DND-41 (cell line): ENCODE measurements at regions not wholly inside any gene's neighbourhood (a gene's known extent, or its start where the extent isn't known, plus 50 kb on each side); places are given as distances from the start of the nearest gene placed in this dataset.

Source experiments
- CTCF ChIP-seq: IDR thresholded peaks from 2 replicates; pipeline ENCODE4 v1.5.1; 2012; ENCODE audit warnings: borderline replicate concordance, low read length, moderate library complexity, mild to moderate bottlenecking; ENCODE audit not compliant: poor library complexity, severe bottlenecking; ENCODE audit errors: extremely low read depth
- EZH2 ChIP-seq: IDR thresholded peaks from 3 replicates; pipeline ENCODE4 v1.6.1; 2012; ENCODE audit warnings: borderline replicate concordance, low read depth, mild to moderate bottlenecking, moderate library complexity, low read length, inconsistent platforms; ENCODE audit not compliant: severe bottlenecking

GRCh38 chr10:6657669-6658068, 77.6 kb upstream of the PRKCQ start:
- TF ChIP-seq EZH2 (no peak), CTCF (no peak)
